ENCODE measurements at regions not wholly inside any gene's neighbourhood (a gene's known extent, or its start where the extent isn't known, plus 50 kb on each side); places are given as distances from the start of the nearest gene placed in this dataset.
"Not testable (repeated sequence)": the region's sequence is repeated elsewhere in the genome, so short reads cannot be mapped to it uniquely, and the experiment has no call there.

DNA sequence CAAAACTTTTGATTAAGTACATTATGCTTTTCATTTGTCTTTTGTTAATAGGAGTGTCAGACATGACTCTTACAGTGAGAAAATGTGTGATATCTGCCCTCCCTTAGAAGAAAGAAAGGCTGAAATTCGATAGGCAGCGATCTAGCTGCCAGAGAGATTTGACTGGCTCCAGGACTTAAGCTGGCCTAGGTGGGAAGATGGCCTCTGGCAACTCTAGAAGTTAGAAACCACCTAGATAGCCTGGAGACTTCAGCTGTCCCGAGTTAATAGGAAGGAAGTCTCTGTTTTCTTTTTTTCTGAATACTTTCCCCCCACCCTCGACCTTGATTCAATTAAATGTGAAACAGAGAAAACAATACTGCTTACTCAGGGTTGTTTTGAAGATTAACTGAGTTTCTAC lies 1194.7 kb upstream of the CRIM1 start:
- no peak for DNase-seq (ENCODE audit: low read depth in 2 of 2)

DNA sequence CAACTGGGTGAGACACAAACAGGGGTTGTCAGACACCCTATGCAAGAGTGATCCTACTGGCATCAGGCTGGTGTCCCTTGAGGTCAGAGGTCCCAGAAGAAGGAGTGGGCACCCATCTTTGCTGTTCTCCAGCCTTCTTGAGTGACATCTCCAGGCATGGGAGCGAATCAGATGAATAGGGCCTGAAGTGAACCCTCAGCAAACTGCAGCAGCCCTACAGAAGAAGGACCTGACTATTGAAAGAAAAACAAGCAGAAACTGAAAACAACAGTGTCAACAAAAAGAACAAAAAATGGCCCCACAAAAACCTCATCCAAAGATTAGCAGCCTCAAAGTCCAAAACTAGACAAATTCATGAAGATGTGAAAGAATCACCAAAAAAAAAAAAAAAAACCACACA lies 1229.7 kb upstream of the CRIM1 start:
- no peak for DNase-seq (ENCODE audit: low read depth in 2 of 2)

DNA sequence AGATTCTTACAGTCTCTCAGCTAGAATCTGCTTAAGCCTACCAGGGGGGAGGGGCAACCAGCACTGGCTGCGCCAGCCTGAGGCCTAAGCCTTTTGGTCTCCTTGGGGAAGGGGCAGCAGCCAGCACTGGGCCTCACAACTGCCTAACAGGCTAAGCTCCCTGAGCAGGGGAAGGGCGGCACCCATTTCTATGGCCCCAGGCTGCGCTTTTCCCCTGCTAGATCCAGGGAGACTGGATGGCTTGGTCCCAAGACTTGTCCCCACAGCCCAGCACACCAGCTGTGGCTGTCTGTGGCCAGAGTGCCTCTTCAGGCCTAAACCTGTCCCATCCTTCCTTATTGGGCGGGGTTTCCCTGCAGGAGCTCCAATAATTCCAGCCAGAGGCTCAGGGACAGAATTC lies 1230.3 kb upstream of the CRIM1 start:
- DNase-seq (ENCODE audit: low read depth in 2 of 2), result no peak

DNA sequence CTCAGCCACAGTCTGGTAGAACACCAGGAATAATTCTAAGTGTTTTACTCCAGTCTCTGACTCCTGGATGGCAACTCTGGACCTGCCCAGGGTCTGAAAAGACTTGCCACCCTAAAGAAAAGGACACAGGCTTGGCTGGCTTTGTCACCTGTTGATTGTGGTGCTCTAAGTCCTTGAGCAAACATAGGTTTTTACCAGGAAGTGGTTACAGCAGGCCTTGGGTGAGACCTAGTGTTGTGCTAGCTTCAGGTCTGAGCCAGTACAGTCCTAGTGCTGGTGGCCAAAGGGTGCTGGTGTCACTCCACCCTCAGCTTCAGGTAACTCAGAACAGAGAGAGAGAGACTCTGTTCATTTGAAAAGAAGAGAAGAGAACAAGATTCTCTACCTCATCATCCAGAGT lies 1239.4 kb upstream of the CRIM1 start:
- no peak for DNase-seq (ENCODE audit: low read depth in 2 of 2)

DNA sequence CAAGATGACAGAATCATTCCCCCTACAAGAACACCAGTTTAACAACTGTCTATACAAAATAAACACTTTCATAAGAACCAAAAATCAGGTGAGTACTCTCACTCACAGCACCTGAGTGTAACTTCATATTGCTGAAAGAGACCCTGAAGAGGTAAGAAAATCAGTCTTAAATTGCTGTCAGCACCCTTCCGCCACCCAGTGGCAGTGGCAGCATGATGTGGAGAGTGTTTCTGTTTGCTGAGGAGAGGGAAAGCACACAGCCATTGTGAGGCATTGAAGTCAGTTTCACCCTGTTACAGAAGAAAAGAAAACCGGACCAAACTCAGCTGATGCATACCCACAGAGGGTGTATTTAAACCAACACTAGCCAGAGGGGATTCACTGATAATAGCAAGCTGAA lies 1240.8 kb upstream of the CRIM1 start:
- no peak for DNase-seq (ENCODE audit: low read depth in 2 of 2)

DNA sequence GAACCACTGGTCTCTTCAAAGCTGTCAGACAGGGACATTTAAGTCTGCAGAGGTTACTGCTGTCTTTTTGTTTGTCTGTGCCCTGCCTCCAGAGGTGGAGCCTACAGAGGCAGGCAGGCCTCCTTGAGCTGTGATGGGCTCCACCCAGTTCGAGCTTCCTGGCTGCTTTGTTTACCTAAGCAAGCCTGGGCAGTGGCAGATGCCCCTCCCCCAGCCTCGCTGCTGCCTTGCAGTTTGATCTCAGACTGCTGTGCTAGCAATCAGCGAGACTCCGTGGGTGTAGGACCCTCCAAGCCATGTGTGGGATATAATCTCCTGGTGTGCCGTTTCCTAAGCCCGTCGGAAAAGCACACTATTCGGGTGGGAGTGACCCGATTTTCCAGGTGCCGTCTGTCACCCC lies 1243.2 kb upstream of the CRIM1 start:
- DNase-seq (ENCODE audit: low read depth in 2 of 2), result not testable (repeated sequence)

DNA sequence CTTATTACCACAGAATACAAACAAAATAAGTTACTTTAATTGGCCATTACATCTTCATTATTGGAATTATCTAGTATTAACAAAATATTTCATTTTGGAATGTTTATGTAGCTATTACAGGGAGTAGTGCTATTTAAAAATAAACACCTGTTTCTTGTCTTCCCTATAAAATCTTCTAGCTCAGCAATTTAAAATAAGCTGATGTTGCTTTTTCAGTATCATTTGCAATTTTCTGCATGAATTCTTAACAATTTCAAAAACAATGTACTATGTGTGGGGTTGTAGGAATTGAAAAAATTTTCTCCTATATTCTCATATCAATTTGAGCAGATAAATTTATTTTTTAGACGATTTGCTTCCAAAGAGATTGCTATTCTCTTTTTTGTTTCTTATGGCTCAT lies 1251.3 kb upstream of the CRIM1 start:
- DNase-seq (ENCODE audit: low read depth in 2 of 2), result no peak

DNA sequence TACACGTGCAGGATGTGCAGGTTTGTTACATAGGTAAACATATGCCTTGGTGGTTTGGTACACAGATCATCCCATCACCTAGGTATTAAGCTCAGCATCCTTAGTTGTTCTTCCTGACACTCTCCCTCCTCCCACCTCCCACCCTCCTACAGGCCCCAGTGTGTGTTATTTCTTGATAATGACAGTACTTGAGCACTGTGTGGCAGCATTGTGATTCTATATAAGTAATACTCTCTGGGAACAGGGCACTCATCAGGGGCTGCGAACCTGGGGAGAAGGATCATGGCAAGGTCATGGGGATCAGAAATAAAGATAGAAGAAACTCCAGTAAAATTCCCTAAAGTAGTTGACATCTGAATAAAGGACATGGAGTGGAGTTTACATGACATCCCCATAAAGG lies 1256.2 kb upstream of the CRIM1 start:
- no peak for DNase-seq (ENCODE audit: low read depth in 2 of 2)

DNA sequence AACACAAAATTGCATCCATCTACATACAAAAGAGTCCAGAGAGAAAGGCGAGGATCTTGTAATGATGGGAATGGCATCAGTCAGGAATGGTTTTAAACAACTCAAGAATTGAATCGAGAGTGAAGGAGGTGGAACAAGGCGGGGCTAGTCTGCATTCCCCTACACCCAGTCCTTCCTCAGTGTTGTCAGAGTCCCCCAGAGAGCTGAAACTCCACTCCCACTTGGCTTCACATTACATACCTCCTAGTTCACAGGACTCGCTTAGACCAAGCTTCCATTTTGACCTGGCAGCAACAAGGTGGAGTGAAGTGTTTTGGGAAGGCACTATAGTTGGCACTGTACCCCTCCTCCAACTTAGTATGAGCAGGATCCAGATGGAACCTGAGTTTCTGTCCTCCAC lies 1273.5 kb upstream of the CRIM1 start:
- DNase-seq (ENCODE audit: low read depth in 2 of 2), result no peak

DNA sequence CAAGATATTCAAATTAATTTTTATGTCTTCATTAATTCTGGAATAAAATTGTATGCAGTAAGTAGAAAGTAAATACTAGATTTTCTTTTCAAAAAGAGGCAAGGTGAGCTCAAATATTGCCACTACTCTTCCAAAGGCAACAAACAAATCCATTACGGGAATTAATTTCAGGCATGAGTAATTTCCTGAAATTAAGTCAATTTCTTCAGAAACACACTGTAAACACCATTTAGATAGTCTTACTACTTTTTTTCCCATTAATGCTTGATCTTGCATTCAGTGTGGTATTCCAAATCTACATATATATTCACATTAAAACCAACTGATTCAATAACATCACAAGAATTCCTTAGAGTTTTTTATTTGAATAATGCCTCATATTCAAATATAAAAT lies 1274.0 kb upstream of the CRIM1 start:
- no peak for DNase-seq (ENCODE audit: low read depth in 2 of 2)

DNA sequence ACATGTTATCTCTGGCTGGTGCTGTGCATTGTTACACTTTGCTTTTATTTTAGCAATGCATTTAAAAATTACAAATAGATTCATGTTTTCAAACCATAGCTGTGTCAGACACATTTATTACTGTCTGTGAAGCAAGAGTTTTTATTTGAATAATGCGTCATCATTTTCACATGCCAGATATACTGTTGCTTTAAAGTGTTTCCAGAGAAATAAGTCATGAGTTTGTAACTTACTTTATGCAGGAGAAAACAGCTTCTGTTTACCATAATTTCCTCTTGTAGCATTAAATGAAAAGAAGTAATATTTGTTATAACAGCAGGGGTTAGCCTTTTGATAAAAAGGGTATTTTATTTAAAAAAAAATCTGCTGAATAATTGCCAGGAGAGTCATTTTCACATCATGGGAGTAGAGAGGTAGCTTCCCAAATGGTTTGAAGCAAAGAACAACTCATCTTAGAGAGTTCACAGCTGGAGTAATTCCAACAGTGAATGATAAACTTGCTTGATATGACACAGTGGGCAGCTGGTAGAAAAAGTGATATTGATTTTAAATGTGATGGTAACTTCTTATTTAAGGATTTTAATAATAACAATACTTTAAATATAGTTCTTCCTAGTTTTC lies 1274.5 kb upstream of the CRIM1 start:
- DNase-seq (ENCODE audit: low read depth in 2 of 2), result no peak

DNA sequence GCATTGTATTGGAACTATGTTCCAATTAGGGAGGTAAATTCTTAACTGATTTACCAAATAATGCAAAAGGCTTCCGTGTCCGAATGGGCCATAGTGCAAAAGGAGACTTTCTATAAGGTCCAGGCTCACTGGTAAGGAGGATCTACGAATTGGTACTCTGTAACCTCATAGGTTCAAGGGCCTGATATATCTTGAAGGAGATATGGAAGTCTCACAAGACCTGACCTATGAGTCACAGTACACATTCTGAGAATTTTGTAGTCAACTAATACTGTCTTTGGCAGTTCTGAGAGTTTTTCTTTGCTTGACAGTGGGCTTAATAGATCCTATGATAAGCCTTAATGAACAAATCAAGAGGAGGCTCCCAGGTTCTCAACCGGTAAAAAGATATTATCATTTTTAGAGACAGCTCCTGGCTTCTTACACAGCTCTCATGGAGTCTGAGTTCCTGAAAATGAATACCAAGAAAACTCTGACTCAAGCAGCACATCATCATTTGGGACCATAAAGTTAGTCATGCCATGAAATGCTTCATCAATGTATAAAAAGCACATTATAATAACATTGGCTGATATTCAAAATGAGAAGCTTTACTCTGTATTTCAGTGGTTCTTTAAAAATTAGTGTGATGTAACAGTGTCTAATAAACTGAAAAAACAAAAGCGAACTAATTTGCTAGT lies 1275.2 kb upstream of the CRIM1 start:
- no peak for DNase-seq (ENCODE audit: low read depth in 2 of 2)

DNA sequence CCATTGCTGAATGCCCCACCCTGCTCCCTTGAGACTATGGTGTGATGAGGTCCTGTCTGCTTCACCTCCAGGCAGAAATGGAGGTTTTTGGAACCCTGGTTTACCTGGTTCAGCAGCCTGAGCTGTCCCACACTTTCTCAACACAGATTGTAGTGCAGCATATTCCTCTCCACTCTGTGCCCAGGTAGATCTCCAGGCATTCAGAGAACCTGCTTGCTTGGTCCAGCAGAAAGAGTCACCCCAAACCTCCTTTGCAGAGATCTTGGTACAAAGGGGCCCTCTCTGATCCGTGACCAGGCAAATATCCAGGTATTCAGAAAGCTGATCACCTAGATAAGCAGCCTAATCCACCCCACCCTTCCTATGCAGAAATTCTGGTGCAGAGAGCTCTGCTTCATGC lies 1288.2 kb upstream of the CRIM1 start:
- no peak for DNase-seq (ENCODE audit: low read depth in 2 of 2)

DNA sequence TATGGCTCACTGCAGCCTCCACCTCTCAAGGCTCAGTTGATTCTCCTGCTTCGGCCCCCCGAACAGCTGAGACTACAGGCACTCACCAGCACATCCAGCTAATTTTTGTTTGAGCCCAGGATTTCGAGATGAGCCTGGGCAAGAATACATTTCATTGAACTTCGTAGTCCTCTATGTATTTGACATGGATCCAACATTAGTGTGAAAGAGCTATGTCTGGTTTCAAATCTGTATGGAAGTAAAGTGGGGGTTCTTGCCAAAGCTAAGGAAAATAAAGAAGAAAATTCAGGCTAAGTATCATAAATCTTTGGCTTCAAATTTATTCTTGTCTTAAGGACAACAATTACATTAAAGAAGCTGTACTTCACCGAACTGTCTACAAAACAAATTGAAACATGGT lies 1291.7 kb upstream of the CRIM1 start:
- DNase-seq (ENCODE audit: low read depth in 2 of 2), result no peak

DNA sequence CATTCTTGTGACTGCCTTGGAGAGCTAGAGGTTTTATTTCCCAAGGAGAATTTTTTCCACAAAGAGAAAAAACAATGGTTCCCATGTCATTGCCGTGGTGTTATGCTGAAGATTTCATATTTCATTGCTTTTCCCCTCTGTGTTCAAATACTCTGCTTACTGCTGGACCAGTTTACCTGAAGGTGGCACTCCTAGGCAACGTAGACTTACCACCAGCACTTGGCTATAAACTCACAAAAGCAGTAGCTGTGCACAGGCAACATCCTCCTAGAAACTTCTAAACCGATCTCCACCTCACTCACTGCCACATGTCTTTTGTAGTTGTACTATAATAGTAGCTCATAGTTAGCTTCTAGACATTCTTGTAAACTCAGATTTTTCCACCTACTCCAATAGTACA lies 1319.7 kb upstream of the CRIM1 start:
- DNase-seq (ENCODE audit: low read depth in 2 of 2), result no peak

DNA sequence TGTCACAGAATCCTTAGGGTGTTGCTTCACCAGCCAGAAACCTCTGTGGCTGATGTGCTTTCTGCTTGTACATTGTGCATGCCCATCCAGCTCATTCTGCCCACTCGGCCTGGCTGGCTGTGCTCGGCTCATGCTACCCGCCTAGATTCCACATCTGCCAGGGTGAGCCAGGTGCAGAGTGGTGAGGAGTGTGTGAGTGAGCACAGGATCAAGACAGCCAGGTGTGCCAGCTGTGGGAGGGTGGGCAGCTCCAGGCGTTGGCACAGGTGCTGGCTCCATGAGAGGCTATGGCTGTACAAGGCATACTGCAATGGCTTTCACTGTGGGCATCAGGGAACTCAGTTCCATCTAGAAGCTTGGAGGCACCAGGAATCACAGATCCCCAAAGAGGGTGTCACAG lies 1321.8 kb upstream of the CRIM1 start:
- DNase-seq (ENCODE audit: low read depth in 2 of 2), result no peak

DNA sequence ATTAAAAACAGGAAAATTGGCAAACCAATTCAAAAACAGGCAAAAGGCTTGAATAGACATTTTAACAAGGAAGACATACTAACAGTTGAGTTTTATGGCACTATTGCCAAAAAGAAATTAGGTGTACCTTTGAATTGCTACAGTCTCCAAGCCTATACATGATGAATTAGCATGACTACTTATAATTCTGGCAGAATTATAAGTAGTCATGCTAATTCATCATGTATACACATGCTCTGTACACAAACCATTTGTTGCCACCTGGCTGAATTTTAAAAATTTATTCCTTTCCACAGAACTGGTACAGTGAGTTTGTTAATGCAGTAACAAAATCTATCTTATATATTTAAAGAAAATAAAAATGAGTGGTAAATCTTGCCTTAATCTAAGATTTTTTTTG lies 1332.0 kb upstream of the CRIM1 start:
- no peak for DNase-seq (ENCODE audit: low read depth in 2 of 2)

DNA sequence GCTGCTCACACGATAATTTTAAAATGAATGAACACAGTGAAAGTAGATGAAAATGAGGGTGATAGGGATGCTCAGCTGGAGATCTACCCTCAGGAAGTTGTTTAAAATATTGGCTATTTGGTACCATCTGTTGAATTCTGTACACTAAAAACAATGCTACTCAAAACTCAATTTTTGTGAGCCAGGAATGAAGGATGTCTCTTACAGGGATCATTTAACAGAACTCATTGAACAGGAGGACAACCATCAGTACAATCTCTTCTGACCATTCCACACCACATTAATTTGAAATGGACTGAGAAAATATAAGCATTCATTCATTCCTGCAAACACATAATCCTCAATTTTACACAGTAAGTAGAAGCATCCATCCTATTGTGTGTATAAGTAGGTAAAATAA lies 1355.1 kb upstream of the CRIM1 start:
- DNase-seq (ENCODE audit: low read depth in 2 of 2), result no peak

DNA sequence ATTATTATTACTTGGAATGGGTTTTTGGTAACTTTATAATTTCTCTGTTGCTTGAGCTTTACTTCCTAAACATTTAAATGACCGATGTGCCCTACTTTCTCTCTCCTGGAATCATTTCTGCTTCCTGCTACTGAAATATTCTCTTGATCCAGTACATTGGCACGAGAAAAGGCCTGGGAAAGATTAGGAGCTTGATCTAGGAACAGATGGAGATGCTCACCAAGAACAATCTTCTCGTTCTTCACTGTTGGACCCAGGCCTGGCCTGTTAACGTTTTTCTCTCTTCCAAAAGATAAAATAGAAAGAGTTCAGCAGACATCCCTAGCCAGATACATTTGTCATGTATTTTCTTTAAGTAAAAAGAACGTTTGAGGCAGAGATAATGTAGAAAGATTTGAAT lies 1356.8 kb upstream of the CRIM1 start:
- DNase-seq (ENCODE audit: low read depth in 2 of 2), result no peak

DNA sequence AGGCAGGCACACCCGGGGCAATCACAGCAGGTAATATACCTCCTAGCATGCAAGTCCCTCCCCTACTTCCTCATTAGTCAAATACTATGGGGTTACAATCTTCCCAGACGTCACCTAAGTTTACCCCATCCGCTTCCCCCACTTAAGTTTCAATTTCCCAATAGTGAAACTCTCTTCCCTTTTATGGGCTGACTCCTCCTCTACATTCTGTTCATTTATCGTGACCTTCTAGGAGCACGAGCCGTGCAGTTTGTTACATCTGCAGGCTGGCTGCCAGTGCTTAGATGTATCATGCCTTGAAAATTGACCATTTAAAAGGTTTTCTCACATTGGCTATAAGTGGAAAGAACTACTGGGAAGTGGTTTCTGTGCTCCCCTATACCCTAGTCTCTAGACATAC lies 1357.8 kb upstream of the CRIM1 start:
- DNase-seq (ENCODE audit: low read depth in 2 of 2), result no peak

DNA sequence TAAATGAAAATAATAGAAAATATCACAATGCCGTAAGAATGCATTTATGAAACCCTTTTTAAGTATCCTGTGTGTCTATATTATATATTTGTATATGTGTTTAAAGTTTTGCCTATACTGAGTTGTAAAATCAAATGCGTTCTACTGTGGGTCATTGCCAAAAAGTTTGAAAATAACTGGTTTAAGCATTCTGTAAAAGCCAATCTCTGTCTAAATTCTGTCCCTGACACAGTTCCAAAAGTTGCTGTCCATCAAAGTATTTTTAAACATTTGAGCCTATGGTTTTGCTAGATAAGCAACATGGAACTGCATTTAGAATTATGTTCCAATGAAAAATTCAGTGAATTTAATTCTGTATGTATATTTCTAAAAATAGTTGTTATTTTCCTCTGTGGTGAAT lies 1360.4 kb upstream of the CRIM1 start:
- DNase-seq (ENCODE audit: low read depth in 2 of 2), result no peak

DNA sequence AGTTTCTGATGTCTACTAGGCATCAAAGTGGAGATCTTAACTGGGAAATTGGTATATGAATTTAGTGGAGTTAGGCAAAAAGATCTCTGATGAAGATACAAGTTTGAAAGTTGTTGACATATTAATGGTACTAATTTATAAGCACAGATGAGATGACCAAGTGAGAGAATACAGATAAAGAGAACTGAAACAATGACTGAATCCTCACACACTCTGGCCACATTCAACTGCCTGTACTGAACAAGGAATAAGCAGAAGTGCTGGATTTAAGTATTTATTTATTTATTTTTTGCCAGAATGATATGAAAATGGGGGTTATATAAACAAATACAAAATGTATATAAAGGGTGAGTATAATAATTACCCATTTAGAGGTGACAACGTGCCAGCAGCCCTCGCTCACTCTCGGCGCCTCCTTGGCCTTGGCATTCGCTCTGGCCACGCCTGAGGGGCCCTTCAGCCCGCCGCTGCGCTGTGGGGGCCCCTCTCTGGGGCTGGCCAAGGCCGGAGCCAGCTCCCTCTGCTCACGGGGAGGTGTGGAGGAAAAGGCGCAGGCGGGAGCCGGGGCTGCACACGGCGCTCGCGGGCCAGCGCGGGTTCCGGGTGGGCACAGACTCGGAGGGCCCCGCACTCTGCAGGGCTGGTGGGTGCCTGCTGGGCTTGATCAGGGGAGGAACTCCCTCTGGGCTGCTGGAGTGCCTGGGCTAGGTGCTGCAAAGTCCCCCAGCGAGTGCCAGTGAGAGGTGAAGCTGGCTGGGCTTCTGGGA lies 1363.9 kb upstream of the CRIM1 start:
- DNase-seq (ENCODE audit: low read depth in 2 of 2), result no peak

DNA sequence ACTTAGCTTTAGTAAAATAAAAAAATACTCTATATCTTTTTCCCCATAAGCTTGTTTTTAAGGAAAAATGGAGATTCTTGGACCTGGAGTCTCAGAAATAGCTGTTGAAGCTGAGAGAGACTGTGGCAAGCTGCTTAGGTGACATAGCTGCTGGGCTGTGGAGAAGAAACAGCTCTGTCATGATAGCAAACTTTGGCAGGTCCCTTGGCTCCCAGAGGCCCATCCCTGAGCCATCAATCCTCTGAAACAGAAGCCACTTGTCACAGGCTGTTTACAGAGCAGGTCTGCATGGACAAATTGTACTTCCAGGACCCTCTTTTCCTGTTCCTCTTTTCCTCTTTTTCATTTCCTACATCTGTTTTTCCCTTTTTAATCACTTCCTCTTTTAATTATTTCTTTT lies 1370.1 kb upstream of the CRIM1 start:
- no peak for DNase-seq (ENCODE audit: low read depth in 2 of 2)

Measured in stimulated activated CD4-positive, alpha-beta T cell treated with anti-CD3 and anti-CD28 coated beads, Interleukin-15, amount 100 ng/mL, for 48 hours (primary cell).